GM12892 (cell line): ENCODE measurements at regions not wholly inside any gene's neighbourhood (a gene's known extent, or its start where the extent isn't known, plus 50 kb on each side); places are given as distances from the start of the nearest gene placed in this dataset.

Experiments
- POLR2A ChIP-seq: IDR thresholded peaks from 2 replicates; pipeline ENCODE4 v1.6.1; 2011; ENCODE audit warnings: low read depth, low read length, control low read depth
- POLR2AphosphoS5 ChIP-seq: IDR thresholded peaks from 2 replicates; pipeline ENCODE4 v1.6.1; 2011; ENCODE audit warnings: low read depth, low read length, control low read depth
- TAF1 ChIP-seq: IDR thresholded peaks from 2 replicates; pipeline ENCODE4 v1.6.1; 2011; ENCODE audit warnings: low read depth, mild to moderate bottlenecking, control low read depth, low read length, borderline replicate concordance

- TF ChIP-seq POLR2A (no peak), TAF1 (no peak), POLR2AphosphoS5 (no peak)
These were observed 432.5 kb upstream of the FAM47C start for GRCh38 chrX:36575670-36576069.
